Testis (tissue), 2 donors: ENCODE measurements at regions not wholly inside any gene's neighbourhood (a gene's known extent, or its start where the extent isn't known, plus 50 kb on each side); places are given as distances from the start of the nearest gene placed in this dataset.

Source experiments
- DNase-seq: peaks from one replicate; pipeline ENCODE4 v3.0.0-alpha.2; 2019
- H3K27ac ChIP-seq, 2 donors: fragments of 200-600 bp; sonication (generic); one replicate each; pipeline ENCODE4 v1.5.1; 2019
- H3K27me3 ChIP-seq: fragments of 200-600 bp; sonication (generic); one replicate; pipeline ENCODE4 v1.5.1; 2019
- H3K36me3 ChIP-seq: fragments of 200-600 bp; sonication (generic); one replicate; pipeline ENCODE4 v1.5.1; 2017; ENCODE audit warnings: low read depth; ENCODE audit errors: missing control alignments
- H3K4me1 ChIP-seq: fragments of 200-600 bp; sonication (generic); one replicate; pipeline ENCODE4 v1.5.1; 2019
- H3K4me3 ChIP-seq, 2 donors: fragments of 200-600 bp; sonication (generic); one replicate each; pipeline ENCODE4 v1.5.1; 2017 to 2019
- H3K9me3 ChIP-seq: fragments of 200-600 bp; sonication (generic); one replicate; pipeline ENCODE4 v1.5.1; 2017
- CTCF ChIP-seq, 3 experiments: fragments of 450-650 bp in 2 of 3; fragments of 200-600 bp in 1 of 3; sonication (generic) in 1 of 3; IDR thresholded peaks; one replicate each; pipeline ENCODE4 v1.5.1; 2016 to 2019; ENCODE audit warnings: antibody characterized with exemption in 3 of 3, mild to moderate bottlenecking in 2 of 3, moderate library complexity in 1 of 3
- POLR2A ChIP-seq: fragments of 450-650 bp; IDR thresholded peaks from one replicate; pipeline ENCODE4 v1.6.1; 2017; ENCODE audit warnings: antibody characterized with exemption, mild to moderate bottlenecking, moderate library complexity
- WGBS, 2 donors: methylation state at CpG; one replicate each; pipeline ENCODE4 v1.1.5; 2018; 5-methylcytosine and 5-hydroxymethylcytosine counted together
- intact Hi-C: fragments of 100-400 bp; cut with DNase I; formaldehyde crosslinking; loops from one replicate; pipeline ENCODE4 v1.15.1; 2023; ENCODE audit warnings: low total_unique reads

GRCh38 chr18:10152475-10152874 is 238.7 kb downstream of the VAPA start:
- no peak for DNase-seq
- 83 to 95% methylated on average over 3 to 7 of the region's 7 CpGs for WGBS, 2 donors
- H3K27ac ChIP-seq = no peak overlapping the region
- TF ChIP-seq POLR2A (no peak), CTCF (IDR thresholded peaks at IDR 0.05) (no peak)
- intact Hi-C loops = no loop called here
- H3K9me3 ChIP-seq = no peaks in the 10 kb centered on the region
- no peaks in the 10 kb centered on the region for H3K36me3 ChIP-seq
- no peaks in the 10 kb centered on the region for H3K4me1 ChIP-seq
- no peak overlapping the region for H3K4me3 ChIP-seq
- no peaks in the 10 kb centered on the region for H3K27me3 ChIP-seq

GRCh38 chr18:10153924-10154752 is 240.3 kb downstream of the VAPA start:
- TF ChIP-seq POLR2A = no peak
- TF ChIP-seq CTCF (IDR thresholded peaks at IDR 0.05) = no peak
- H3K4me1 ChIP-seq = no peaks in the 10 kb centered on the region
- no peak for DNase-seq
- H3K27ac ChIP-seq = peak overlapping the region in 1 of 2 donors; percentile 19
- no peaks in the 10 kb centered on the region for H3K27me3 ChIP-seq
- no peaks in the 10 kb centered on the region for H3K9me3 ChIP-seq
- no peaks in the 10 kb centered on the region for H3K36me3 ChIP-seq
- intact Hi-C loops = no loop called here
- WGBS, 2 donors = 60 to 66% methylated on average over 2 of the region's 2 CpGs
- no peak overlapping the region for H3K4me3 ChIP-seq

GRCh38 chr18:10157706-10158105 is 243.9 kb downstream of the VAPA start:
- no peaks in the 10 kb centered on the region for H3K27me3 ChIP-seq
- intact Hi-C loops = no loop called here
- H3K27ac ChIP-seq = no peak overlapping the region
- H3K9me3 ChIP-seq = no peaks in the 10 kb centered on the region
- peaks cover 8% of the 10 kb centered on the region for H3K4me1 ChIP-seq
- DNase-seq = no peak
- TF ChIP-seq POLR2A = no peak
- no peak for TF ChIP-seq CTCF (IDR thresholded peaks at IDR 0.05)
- no peaks in the 10 kb centered on the region for H3K36me3 ChIP-seq
- WGBS, 2 donors = 95 to 97% methylated on average over 4 to 6 of the region's 6 CpGs
- H3K4me3 ChIP-seq = no peak overlapping the region

GRCh38 chr18:10160251-10160650 is 246.4 kb downstream of the VAPA start:
- H3K4me1 ChIP-seq = peaks cover 8% of the 10 kb centered on the region
- DNase-seq = peak; percentile 74
- intact Hi-C loops = no loop called here
- no peaks in the 10 kb centered on the region for H3K9me3 ChIP-seq
- 62 to 78% methylated on average over 10 of the region's 10 CpGs for WGBS, 2 donors
- no peaks in the 10 kb centered on the region for H3K27me3 ChIP-seq
- H3K27ac ChIP-seq = peak overlapping the region in 1 of 2 donors; percentile 28
- no peak overlapping the region for H3K4me3 ChIP-seq
- H3K36me3 ChIP-seq = no peaks in the 10 kb centered on the region
- TF ChIP-seq CTCF (IDR thresholded peaks at IDR 0.05) = no peak
- TF ChIP-seq POLR2A = no peak

- no peaks in the 10 kb centered on the region for H3K27me3 ChIP-seq
- no peak overlapping the region for H3K4me3 ChIP-seq
- H3K9me3 ChIP-seq = no peaks in the 10 kb centered on the region
- no peaks in the 10 kb centered on the region for H3K36me3 ChIP-seq
- 92 to 96% methylated on average over 12 of the region's 12 CpGs for WGBS, 2 donors
- DNase-seq = no peak
- no peak for TF ChIP-seq POLR2A
- TF ChIP-seq CTCF (IDR thresholded peaks at IDR 0.05) = no peak
- H3K4me1 ChIP-seq = peaks cover 8% of the 10 kb centered on the region
- intact Hi-C loops = no loop called here
- H3K27ac ChIP-seq = no peak overlapping the region
Observed at GRCh38 chr18:10161315-10161714, 247.5 kb downstream of the VAPA start.
